Right lobe of liver (tissue), 4 donors: ENCODE measurements at regions not wholly inside any gene's neighbourhood (a gene's known extent, or its start where the extent isn't known, plus 50 kb on each side); places are given as distances from the start of the nearest gene placed in this dataset.

Experiments used
- CTCF ChIP-seq, 4 donors: fragments of 200-600 bp in 3 of 4; fragments of 450-650 bp in 1 of 4; IDR thresholded peaks; one replicate each; pipeline versions ENCODE4 v1.5.1 to v1.8.0; 2016 to 2022; ENCODE audit warnings: antibody characterized with exemption in 4 of 4, mild to moderate bottlenecking in 2 of 4
- POLR2A ChIP-seq: fragments of 450-650 bp; IDR thresholded peaks from one replicate; pipeline ENCODE4 v1.6.1; 2017; ENCODE audit warnings: antibody characterized with exemption, mild to moderate bottlenecking
- donor health status: DM: no; HTN: no; CAD: no.
- donor health status: DM: no; HTN: no; CAD: no.
- donor health status: DM: no; HTN: yes; CAD: no.

- TF ChIP-seq CTCF (IDR thresholded peaks at IDR 0.05), result no peak
- TF ChIP-seq POLR2A, result no peak
These were observed 106.9 kb upstream of the UBL3 start for GRCh38 chr13:29957320-29957719.
